Thyroid gland (tissue), 4 donors: ENCODE measurements at regions not wholly inside any gene's neighbourhood (a gene's known extent, or its start where the extent isn't known, plus 50 kb on each side); places are given as distances from the start of the nearest gene placed in this dataset.
"Not testable (repeated sequence)": the region's sequence is repeated elsewhere in the genome, so short reads cannot be mapped to it uniquely, and the experiment has no call there.

Experiments used
- DNase-seq, 2 donors: peaks; one replicate each; pipeline ENCODE4 v3.0.0-alpha.2; 2019
- H3K27ac ChIP-seq, 3 donors: fragments of 200-600 bp; sonication (generic); 1 replicate in 2 of 3; 2 replicates in 1 of 3; pipeline ENCODE4 v1.5.1; 2016 to 2019; ENCODE audit warnings: mild to moderate bottlenecking in 1 of 3, moderate library complexity in 1 of 3
- H3K27me3 ChIP-seq: fragments of 200-600 bp; sonication (generic); one replicate; pipeline ENCODE4 v1.5.1; 2019
- H3K36me3 ChIP-seq, 2 donors: fragments of 200-600 bp; sonication (generic); one replicate each; pipeline ENCODE4 v1.5.1; 2016 to 2019
- H3K4me1 ChIP-seq, 2 donors: fragments of 200-600 bp; sonication (generic); one replicate each; pipeline ENCODE4 v1.5.1; 2017 to 2019
- H3K4me3 ChIP-seq, 3 donors: fragments of 200-600 bp; sonication (generic); replicated peaks in 1 of 3; 1 replicate in 2 of 3; 2 replicates in 1 of 3; pipeline ENCODE4 v1.5.1; 2016; ENCODE audit warnings: mild to moderate bottlenecking in 1 of 3
- H3K9me3 ChIP-seq: fragments of 200-600 bp; sonication (generic); one replicate; pipeline ENCODE4 v1.5.1; 2017
- POLR2A ChIP-seq, 2 donors: fragments of 450-650 bp; IDR thresholded peaks; one replicate each; pipeline ENCODE4 v1.6.1; 2017; ENCODE audit warnings: antibody characterized with exemption in 2 of 2, mild to moderate bottlenecking in 2 of 2, moderate library complexity in 1 of 2
- WGBS, 2 donors: methylation state at CpG; one replicate each; pipeline ENCODE4 v1.1.5; 2017; 5-methylcytosine and 5-hydroxymethylcytosine counted together
- intact Hi-C: fragments of 100-400 bp; cut with DNase I; formaldehyde crosslinking; loops from one replicate; pipeline ENCODE4 v1.15.1; 2023
- TF ChIP-seq, protein P1 (sequence below), 6 experiments: fragments of 200-600 bp in 3 of 6; fragments of 450-650 bp in 3 of 6; sonication (generic) in 3 of 6; IDR thresholded peaks; one replicate each; pipeline ENCODE4 v1.5.1; 2016 to 2019; ENCODE audit warnings: antibody characterized with exemption in 6 of 6, mild to moderate bottlenecking in 2 of 6, inconsistent platforms in 1 of 6, moderate library complexity in 1 of 6

DNA sequence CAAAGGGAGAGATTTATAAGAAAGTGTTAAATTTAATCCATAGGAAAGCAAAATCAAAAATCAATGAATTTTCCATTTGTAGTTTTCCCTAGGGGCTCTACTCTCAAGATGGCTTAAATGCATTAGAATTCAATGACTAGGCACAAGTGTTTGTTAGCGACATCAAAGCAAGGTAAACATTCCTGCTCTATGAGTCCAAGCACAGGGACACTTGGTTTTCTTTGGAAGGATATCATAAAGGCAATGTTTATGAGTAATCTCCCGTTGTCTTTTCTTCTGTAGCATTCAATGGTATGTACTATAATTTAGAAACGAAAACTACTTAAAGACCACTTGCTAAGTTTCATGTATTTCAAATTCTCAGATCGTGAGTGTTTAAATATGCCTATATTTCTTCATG is 54.8 kb upstream of the ZNF717 start:
- DNase-seq, H3K27ac ChIP-seq, intact Hi-C loops, H3K36me3 ChIP-seq, H3K9me3 ChIP-seq, H3K4me1 ChIP-seq, H3K4me3 ChIP-seq, H3K27me3 ChIP-seq: not testable (repeated sequence)
- WGBS, 2 donors, result 73 to 81% methylated on average over 4 of the region's 4 CpGs

DNA sequence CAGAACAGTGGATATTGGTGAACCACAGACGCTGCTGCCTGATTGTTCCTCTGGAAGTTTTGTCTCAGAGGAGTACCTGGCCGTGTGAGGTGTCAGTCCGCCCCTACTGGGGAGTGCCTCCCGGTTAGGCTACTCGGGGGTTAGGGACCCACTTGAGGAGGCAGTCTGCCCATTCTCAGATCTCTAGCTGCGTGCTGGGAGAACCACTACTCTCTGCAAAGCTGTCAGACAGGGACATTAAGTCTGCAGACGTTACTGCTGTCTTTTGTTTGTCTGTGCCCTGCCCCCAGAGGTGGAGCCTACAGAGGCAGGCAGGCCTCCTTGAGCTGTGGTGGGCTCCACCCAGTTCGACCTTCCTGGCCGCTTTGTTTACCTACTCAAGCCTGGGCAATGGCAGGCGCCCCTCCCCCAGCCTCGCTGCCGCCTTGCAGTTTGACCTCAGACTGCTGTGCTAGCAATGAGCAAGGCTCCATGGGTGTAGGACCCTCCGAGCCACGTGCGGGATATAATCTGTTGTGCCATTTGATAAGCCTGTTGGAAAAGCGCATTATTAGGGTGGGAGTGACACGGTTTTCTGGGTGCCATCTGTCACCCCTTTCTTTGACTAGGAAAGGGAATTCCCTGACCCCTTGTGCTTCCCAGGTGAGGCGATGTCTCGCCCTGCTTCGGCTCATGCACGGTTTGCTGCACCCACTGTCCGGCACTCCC is 65.1 kb upstream of the ZNF717 start:
- H3K36me3 ChIP-seq, intact Hi-C loops, H3K27me3 ChIP-seq, H3K9me3 ChIP-seq, H3K4me3 ChIP-seq, H3K4me1 ChIP-seq, H3K27ac ChIP-seq, DNase-seq: not testable (repeated sequence)
- WGBS, 2 donors, result 62 to 68% methylated on average over 17 to 19 of the region's 22 CpGs

DNA sequence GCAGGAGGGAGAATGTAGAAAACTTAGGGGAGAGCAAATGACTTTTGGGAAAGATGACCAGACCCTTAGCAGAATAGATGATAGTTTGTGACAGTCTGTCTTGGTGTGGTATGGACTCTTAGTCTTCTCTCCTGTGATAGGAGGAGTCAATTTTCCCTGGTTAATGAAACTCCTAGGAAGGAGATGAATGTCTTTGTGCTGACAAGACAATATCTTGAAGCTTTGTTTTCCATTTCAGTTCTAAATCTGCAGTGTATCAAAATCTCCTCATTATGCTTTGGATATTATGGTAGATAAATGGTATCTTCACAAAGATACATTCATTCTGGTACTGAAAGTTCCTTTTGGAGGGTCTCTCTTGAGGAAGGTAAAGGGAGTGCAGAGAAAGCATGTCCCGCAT is 77.8 kb upstream of the ZNF717 start:
- 44% methylated on average over 1 of the region's 1 CpG for WGBS, 2 donors
- intact Hi-C loops, result no loop called here

DNA sequence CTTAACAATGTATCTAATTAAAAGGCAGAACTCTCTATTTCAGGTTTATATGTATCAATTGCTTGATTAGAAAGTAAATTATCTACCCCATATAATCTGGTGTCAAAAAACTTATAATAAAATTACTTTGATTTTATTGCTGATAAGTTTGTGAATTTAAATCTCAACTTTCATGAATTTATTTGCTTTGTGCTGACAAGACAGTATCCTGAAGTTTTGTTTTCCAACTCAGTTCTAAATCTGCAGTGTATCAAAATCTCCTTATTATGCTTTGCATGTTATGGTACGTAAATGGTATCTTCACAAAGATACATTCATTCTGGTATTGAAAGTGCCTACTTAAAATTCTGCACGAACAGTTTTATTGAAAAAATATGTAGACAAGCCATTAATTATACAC is 78.5 kb upstream of the ZNF717 start:
- Histone ChIP-seq H3K4me1 (no peaks in the 10 kb centered on the region), H3K9me3 (no peaks in the 10 kb centered on the region), H3K27ac (no peak overlapping the region), H3K27me3 (no peaks in the 10 kb centered on the region), H3K36me3 (no peaks in the 10 kb centered on the region), H3K4me3 (no peak overlapping the region)
- DNase-seq, result no peak
- WGBS, 2 donors, result 40 to 55% methylated on average over 2 of the region's 2 CpGs
- intact Hi-C loops, result no loop called here
- no peak for TF ChIP-seq POLR2A (IDR thresholded peaks at IDR 0.05)
- TF ChIP-seq, protein P1, sequence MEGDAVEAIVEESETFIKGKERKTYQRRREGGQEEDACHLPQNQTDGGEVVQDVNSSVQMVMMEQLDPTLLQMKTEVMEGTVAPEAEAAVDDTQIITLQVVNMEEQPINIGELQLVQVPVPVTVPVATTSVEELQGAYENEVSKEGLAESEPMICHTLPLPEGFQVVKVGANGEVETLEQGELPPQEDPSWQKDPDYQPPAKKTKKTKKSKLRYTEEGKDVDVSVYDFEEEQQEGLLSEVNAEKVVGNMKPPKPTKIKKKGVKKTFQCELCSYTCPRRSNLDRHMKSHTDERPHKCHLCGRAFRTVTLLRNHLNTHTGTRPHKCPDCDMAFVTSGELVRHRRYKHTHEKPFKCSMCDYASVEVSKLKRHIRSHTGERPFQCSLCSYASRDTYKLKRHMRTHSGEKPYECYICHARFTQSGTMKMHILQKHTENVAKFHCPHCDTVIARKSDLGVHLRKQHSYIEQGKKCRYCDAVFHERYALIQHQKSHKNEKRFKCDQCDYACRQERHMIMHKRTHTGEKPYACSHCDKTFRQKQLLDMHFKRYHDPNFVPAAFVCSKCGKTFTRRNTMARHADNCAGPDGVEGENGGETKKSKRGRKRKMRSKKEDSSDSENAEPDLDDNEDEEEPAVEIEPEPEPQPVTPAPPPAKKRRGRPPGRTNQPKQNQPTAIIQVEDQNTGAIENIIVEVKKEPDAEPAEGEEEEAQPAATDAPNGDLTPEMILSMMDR (IDR thresholded peaks at IDR 0.05), result no peak

More for the DNA sequence above, 77.8 kb upstream of the ZNF717 start:
- no peak for DNase-seq
- Histone ChIP-seq H3K27ac (no peak overlapping the region), H3K27me3 (no peaks in the 10 kb centered on the region), H3K4me1 (no peaks in the 10 kb centered on the region), H3K9me3 (no peaks in the 10 kb centered on the region), H3K4me3 (no peak overlapping the region), H3K36me3 (no peaks in the 10 kb centered on the region)
- TF ChIP-seq, protein P1 (IDR thresholded peaks at IDR 0.05), result no peak
- no peak for TF ChIP-seq POLR2A (IDR thresholded peaks at IDR 0.05)

DNA sequence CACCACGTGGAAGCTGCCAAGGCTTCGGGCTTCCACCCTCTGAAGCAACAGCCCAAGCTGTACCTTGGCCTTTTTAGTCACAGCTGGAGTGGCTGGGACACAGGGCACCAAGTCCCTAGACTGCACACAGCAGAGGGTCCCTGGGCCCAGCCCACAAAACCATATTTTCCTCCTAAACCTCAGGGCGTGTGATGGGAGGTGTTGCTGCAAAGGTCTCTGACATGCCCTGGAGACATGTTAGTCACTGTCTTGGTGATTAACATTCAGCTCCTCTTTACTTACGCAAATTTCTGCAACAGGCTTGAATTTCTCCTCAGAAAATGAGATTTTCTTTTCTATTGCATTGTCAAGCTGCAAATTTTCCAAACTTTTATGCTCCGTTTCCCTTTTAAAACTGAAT is 98.4 kb upstream of the ZNF717 start:
- H3K27ac ChIP-seq, H3K27me3 ChIP-seq, H3K4me1 ChIP-seq, DNase-seq, H3K36me3 ChIP-seq, H3K9me3 ChIP-seq, intact Hi-C loops, H3K4me3 ChIP-seq: not testable (repeated sequence)
- WGBS, 2 donors, result 81 to 85% methylated on average over 3 to 5 of the region's 5 CpGs

DNA sequence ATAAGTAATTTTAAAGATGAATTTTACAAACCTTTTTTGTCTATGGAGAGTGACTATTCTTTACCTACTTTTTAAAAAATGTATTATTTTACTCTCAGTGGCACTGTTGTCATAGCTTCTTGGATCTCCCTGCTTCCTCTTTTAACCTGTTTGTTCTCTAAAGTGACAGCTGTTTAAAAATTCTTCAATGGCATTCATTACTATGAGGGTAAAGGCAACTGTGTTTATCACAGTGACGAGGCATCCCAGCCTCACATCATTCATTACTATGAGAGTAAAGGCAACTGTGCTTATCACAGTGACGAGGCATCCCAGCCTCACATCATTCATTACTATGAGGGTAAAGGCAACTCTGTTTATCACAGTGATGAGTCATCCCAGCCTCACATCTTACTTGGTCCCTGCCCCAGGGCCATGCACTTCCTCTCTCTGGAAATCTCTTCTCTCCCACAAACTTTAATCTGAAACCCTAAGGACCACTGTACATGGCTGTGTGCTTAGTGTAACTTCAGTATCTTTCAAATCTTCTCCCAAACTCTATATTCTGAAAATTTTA is 101.7 kb upstream of the ZNF717 start:
- DNase-seq, result no peak
- TF ChIP-seq POLR2A (IDR thresholded peaks at IDR 0.05), result no peak
- Histone ChIP-seq H3K27me3 (no peaks in the 10 kb centered on the region), H3K4me3 (no peak overlapping the region), H3K4me1 (no peaks in the 10 kb centered on the region), H3K36me3 (no peaks in the 10 kb centered on the region), H3K27ac (no peak overlapping the region), H3K9me3 (no peaks in the 10 kb centered on the region)
- 67 to 71% methylated on average over 2 of the region's 2 CpGs for WGBS, 2 donors
- intact Hi-C loops, result no loop called here

DNA sequence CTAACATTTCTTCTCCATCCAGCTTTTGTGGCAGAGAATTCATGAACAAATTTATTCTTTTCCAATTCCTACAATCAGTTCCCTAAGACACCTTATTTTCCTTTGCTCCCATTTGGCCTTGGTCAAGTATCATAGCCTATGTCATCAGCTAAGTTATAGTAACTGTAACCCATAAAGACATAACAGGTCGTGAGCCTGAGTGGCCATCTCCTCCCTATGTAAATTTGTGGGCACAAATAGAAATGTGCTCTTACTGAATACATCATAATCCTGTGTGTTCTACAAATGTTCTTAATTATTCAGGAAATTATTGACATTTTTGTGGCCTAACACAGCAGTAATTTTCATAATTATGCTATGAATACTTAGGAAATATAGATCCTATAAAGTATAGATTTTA is 108.9 kb upstream of the ZNF717 start:
- H3K27ac ChIP-seq, result no peak overlapping the region
- intact Hi-C loops, result no loop called here
- H3K36me3 ChIP-seq, result no peaks in the 10 kb centered on the region
- no peak for TF ChIP-seq POLR2A (IDR thresholded peaks at IDR 0.05)
- no peak overlapping the region for H3K4me3 ChIP-seq
- H3K27me3 ChIP-seq, result no peaks in the 10 kb centered on the region
- DNase-seq, result no peak
- no peaks in the 10 kb centered on the region for H3K9me3 ChIP-seq
- no peaks in the 10 kb centered on the region for H3K4me1 ChIP-seq
- 62 to 64% methylated on average over 1 of the region's 1 CpG for WGBS, 2 donors
